Stimulated activated CD8-positive, alpha-beta memory T cell treated with anti-CD3 and anti-CD28 coated beads, Interleukin-2, amount 100 ng/mL, for 48 hours (primary cell): ENCODE measurements at regions not wholly inside any gene's neighbourhood (a gene's known extent, or its start where the extent isn't known, plus 50 kb on each side); places are given as distances from the start of the nearest gene placed in this dataset.

Experiments
- DNase-seq, 2 donors: peaks; one replicate each; pipeline ENCODE4 v3.0.0-alpha.2; 2020; ENCODE audit warnings: low read depth in 2 of 2

- DNase-seq, result no peak
Observed at GRCh38 chr16:82248012-82248656, 78.1 kb upstream of the MPHOSPH6 start.

- no peak for DNase-seq
Observed at GRCh38 chr16:82242201-82242600, 72.2 kb upstream of the MPHOSPH6 start.

GRCh38 chr16:82241469-82242052 is 71.5 kb upstream of the MPHOSPH6 start:
- DNase-seq, result no peak

- no peak for DNase-seq
Observed at GRCh38 chr16:82240111-82240510, 70.1 kb upstream of the MPHOSPH6 start.

- DNase-seq, result no peak
Observed at GRCh38 chr16:82236875-82237274, 66.9 kb upstream of the MPHOSPH6 start.

- no peak for DNase-seq
Observed at GRCh38 chr16:82236415-82236814, 66.4 kb upstream of the MPHOSPH6 start.

- DNase-seq, result no peak
Observed at GRCh38 chr16:82232806-82233205, 62.8 kb upstream of the MPHOSPH6 start.

- DNase-seq, result no peak
Observed at GRCh38 chr16:82231008-82231787, 61.2 kb upstream of the MPHOSPH6 start.

- peak; percentile 41 to 51 for DNase-seq
Observed at GRCh38 chr16:82229800-82230619, 60.0 kb upstream of the MPHOSPH6 start.

GRCh38 chr16:82226327-82226726 is 56.3 kb upstream of the MPHOSPH6 start:
- no peak for DNase-seq

GRCh38 chr16:82224821-82225220 is 54.8 kb upstream of the MPHOSPH6 start:
- no peak for DNase-seq

- DNase-seq, result no peak
Observed at GRCh38 chr16:82220541-82220940, 50.5 kb upstream of the MPHOSPH6 start.
